Neural cell (in vitro differentiated cells): ENCODE measurements at regions not wholly inside any gene's neighbourhood (a gene's known extent, or its start where the extent isn't known, plus 50 kb on each side); places are given as distances from the start of the nearest gene placed in this dataset.

ENCODE experiments used
- EZH2 ChIP-seq: fragments of 200-600, 300-800 bp; shearing (Covaris generic), sonication (generic); IDR thresholded peaks from 2 replicates; pipeline ENCODE4 v1.6.1; 2014; ENCODE audit warnings: antibody characterized with exemption, low read length, borderline replicate concordance, mild to moderate bottlenecking; ENCODE audit not compliant: insufficient read depth, poor library complexity, severe bottlenecking
- POLR2AphosphoS5 ChIP-seq: IDR thresholded peaks from 2 replicates; pipeline ENCODE4 v1.6.1; 2012
- RAD21 ChIP-seq: fragments of 450-650 bp; conservative IDR thresholded peaks from 2 replicates; pipeline ENCODE4 v1.6.1; 2014; ENCODE audit warnings: antibody characterized with exemption, mild to moderate bottlenecking, moderate library complexity
- TAF1 ChIP-seq: IDR thresholded peaks from 2 replicates; pipeline ENCODE4 v1.6.1; 2012; ENCODE audit warnings: low read depth
- TF ChIP-seq, protein P1 (sequence below): fragments of 450-650 bp; IDR thresholded peaks from 2 replicates; pipeline ENCODE4 v1.5.1; 2014; ENCODE audit warnings: antibody characterized with exemption, mild to moderate bottlenecking, moderate library complexity; ENCODE audit not compliant: poor library complexity, severe bottlenecking
- TF ChIP-seq, protein P2 (sequence below): IDR thresholded peaks from 2 replicates; pipeline ENCODE4 v1.6.1; 2012; ENCODE audit warnings: borderline replicate concordance

DNA sequence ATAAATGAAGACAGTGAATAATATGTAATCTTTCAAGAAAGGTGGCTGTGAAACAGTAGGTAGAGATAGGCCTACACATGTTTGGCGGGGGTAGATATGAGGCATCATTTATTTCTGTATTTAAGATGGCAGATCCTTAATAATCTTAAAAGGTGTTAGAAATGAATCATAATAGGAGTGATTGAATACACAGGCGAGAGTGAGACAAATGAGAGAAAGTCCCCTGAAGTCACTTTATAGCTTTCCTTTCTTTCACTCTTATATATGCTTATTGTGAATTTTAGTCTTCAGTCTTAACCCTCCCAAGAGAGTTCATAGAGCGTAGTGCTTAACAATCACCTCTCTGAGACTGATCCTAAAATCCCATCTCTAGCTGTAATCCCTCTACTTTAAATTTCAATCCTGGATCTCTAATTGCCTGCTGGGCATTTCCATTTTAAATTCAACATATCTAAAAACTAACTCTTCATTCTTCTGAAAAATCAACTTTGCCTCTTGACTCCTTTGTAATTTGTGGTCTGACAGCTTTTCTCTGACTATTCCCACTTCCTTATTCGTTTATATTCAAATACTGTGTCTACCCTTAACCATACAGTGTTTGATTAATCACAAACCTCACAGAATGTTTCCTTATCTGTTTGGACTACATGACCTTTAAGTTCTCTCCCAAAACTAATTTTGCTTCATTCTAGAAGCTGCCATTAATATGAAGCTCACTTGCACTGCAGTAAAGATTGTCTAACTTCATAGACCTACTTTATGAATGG is 463.7 kb upstream of the FSIP2 start:
- TF ChIP-seq, protein P1, sequence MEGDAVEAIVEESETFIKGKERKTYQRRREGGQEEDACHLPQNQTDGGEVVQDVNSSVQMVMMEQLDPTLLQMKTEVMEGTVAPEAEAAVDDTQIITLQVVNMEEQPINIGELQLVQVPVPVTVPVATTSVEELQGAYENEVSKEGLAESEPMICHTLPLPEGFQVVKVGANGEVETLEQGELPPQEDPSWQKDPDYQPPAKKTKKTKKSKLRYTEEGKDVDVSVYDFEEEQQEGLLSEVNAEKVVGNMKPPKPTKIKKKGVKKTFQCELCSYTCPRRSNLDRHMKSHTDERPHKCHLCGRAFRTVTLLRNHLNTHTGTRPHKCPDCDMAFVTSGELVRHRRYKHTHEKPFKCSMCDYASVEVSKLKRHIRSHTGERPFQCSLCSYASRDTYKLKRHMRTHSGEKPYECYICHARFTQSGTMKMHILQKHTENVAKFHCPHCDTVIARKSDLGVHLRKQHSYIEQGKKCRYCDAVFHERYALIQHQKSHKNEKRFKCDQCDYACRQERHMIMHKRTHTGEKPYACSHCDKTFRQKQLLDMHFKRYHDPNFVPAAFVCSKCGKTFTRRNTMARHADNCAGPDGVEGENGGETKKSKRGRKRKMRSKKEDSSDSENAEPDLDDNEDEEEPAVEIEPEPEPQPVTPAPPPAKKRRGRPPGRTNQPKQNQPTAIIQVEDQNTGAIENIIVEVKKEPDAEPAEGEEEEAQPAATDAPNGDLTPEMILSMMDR, result no peak
- TF ChIP-seq, protein P2, sequence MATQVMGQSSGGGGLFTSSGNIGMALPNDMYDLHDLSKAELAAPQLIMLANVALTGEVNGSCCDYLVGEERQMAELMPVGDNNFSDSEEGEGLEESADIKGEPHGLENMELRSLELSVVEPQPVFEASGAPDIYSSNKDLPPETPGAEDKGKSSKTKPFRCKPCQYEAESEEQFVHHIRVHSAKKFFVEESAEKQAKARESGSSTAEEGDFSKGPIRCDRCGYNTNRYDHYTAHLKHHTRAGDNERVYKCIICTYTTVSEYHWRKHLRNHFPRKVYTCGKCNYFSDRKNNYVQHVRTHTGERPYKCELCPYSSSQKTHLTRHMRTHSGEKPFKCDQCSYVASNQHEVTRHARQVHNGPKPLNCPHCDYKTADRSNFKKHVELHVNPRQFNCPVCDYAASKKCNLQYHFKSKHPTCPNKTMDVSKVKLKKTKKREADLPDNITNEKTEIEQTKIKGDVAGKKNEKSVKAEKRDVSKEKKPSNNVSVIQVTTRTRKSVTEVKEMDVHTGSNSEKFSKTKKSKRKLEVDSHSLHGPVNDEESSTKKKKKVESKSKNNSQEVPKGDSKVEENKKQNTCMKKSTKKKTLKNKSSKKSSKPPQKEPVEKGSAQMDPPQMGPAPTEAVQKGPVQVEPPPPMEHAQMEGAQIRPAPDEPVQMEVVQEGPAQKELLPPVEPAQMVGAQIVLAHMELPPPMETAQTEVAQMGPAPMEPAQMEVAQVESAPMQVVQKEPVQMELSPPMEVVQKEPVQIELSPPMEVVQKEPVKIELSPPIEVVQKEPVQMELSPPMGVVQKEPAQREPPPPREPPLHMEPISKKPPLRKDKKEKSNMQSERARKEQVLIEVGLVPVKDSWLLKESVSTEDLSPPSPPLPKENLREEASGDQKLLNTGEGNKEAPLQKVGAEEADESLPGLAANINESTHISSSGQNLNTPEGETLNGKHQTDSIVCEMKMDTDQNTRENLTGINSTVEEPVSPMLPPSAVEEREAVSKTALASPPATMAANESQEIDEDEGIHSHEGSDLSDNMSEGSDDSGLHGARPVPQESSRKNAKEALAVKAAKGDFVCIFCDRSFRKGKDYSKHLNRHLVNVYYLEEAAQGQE, result no peak
- TF ChIP-seq RAD21 (no peak), EZH2 (no peak), TAF1 (no peak), POLR2AphosphoS5 (no peak)
